ENCODE measurements at regions not wholly inside any gene's neighbourhood (a gene's known extent, or its start where the extent isn't known, plus 50 kb on each side); places are given as distances from the start of the nearest gene placed in this dataset.

DNA sequence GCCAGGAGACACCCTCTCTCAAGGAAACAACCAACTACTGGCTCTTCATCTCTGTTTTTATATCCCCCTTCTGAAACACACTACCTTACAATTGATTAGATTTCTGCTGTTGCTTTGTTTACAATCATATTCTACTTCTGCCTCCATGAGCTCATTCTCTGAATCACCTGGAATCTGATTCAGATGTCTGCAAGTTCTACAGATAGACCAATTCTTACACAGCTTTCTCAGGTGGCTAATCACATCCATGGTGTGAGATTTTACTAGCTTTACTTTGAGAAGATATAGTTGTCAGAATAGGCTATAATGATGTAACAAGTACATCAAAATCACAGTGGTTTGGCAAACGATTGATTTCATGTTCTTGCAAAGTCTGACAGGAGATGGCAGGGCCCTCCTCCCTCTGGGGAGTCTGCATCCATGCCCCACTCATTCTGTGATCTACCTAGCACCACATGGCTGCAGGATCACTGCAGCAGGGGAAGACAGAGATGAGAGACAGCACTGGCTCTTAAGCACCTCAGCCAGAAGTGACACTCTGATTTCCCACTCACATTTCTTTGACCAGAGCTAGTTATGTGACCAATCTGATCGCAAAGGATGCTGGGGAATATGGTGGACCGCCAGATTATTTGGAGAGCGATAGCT, 243.7 kb downstream of the FOXO1 start:
- WGBS, 2 donors, result 87 to 93% methylated on average over 4 of the region's 4 CpGs
- H3K36me3 ChIP-seq (ENCODE audit: low read depth, missing control alignments), result no peaks in the 10 kb centered on the region
- H3K27ac ChIP-seq, result no peak overlapping the region
- H3K4me1 ChIP-seq, result no peaks in the 10 kb centered on the region
- intact Hi-C loops (cut with DNase I; ENCODE audit: low total_unique reads), result no loop called here
- no peak overlapping the region for H3K4me3 ChIP-seq
- DNase-seq, result no peak
- H3K27me3 ChIP-seq, result no peaks in the 10 kb centered on the region
- no peaks in the 10 kb centered on the region for H3K9me3 ChIP-seq
- TF ChIP-seq POLR2A (IDR thresholded peaks at IDR 0.05), result no peak
- no peak for TF ChIP-seq CTCF (IDR thresholded peaks at IDR 0.05)

DNA sequence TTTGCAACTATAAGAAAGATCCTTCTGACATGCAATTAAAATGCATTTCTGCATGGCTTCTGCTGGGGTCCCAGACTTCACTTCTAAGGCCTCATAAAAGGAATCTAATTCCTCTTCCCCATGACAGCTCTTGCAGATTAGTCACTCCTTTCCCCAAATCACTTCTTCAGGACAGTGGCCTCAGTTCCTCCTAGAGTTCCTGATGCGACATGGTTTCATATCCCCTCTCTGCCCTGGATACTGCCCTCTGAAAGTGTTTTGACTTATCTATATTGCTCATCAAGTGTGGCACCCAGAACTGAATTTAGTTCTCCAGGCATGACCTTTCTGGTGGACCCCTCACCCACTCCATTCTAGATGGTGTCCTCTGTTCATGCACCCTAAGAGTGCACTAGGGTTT, 238.1 kb downstream of the FOXO1 start:
- Histone ChIP-seq H3K4me3 (no peak overlapping the region), H3K9me3 (no peaks in the 10 kb centered on the region), H3K36me3 (ENCODE audit: low read depth, missing control alignments) (no peaks in the 10 kb centered on the region), H3K4me1 (no peaks in the 10 kb centered on the region), H3K27me3 (no peaks in the 10 kb centered on the region), H3K27ac (no peak overlapping the region)
- DNase-seq, result no peak
- no peak for TF ChIP-seq POLR2A (IDR thresholded peaks at IDR 0.05)
- TF ChIP-seq CTCF (IDR thresholded peaks at IDR 0.05), result no peak
- intact Hi-C loops (cut with DNase I; ENCODE audit: low total_unique reads), result no loop called here
- WGBS, 2 donors, result 94 to 100% methylated on average over 1 of the region's 1 CpG

DNA sequence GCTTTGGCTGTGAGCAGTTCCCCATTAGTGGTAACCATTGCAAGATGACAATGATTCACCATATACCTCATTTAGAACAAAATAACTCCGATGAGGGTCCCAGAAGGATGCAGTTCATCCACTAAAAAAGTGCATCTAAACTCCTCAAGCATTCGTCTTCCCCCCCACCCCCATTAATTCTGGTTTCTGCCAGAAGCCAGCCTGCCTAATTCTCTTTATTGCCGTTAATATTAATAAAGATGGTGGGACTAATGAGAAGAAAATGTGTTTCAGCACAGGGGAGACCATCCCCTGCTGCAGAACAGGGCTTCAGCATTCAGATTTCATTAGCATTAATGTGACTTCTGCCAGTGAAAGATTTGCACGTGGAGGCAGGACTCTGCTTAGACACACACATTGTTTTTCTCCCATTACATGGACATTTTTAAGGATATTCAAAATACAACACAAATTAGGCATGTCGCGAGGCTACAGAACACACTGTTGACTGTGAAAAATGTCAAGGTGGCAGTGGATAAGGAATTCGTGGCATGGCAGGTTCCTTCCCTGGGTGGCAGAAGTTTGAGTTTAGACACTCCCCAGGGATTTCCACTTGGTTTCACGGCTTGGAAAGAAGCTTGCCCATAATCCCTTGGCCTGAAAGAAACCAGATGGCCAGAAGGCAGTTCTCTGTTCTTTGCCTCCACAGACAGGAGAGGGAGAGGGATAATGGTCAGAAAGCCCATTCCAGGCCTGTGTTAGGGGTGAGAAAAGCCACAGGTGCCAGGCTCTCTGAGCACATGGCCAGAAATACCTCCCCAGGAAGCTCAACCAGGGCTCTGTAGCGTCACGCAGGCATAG, 236.5 kb downstream of the FOXO1 start:
- Histone ChIP-seq H3K27ac (no peak overlapping the region), H3K27me3 (no peaks in the 10 kb centered on the region), H3K4me3 (no peak overlapping the region), H3K36me3 (ENCODE audit: low read depth, missing control alignments) (no peaks in the 10 kb centered on the region), H3K9me3 (no peaks in the 10 kb centered on the region), H3K4me1 (no peaks in the 10 kb centered on the region)
- intact Hi-C loops (cut with DNase I; ENCODE audit: low total_unique reads), result no loop called here
- TF ChIP-seq CTCF (IDR thresholded peaks at IDR 0.05) (no peak), POLR2A (IDR thresholded peaks at IDR 0.05) (no peak)
- DNase-seq, result no peak
- WGBS, 2 donors, result 89 to 90% methylated on average over 10 of the region's 10 CpGs

- Histone ChIP-seq H3K9me3 (no peaks in the 10 kb centered on the region), H3K27ac (no peak overlapping the region), H3K36me3 (ENCODE audit: low read depth, missing control alignments) (no peaks in the 10 kb centered on the region), H3K27me3 (no peaks in the 10 kb centered on the region), H3K4me3 (no peak overlapping the region), H3K4me1 (no peaks in the 10 kb centered on the region)
- no peak for DNase-seq
- WGBS, 2 donors, result 82 to 84% methylated on average over 5 of the region's 5 CpGs
- intact Hi-C loops (cut with DNase I; ENCODE audit: low total_unique reads), result no loop called here
- TF ChIP-seq POLR2A (IDR thresholded peaks at IDR 0.05), result no peak
These were observed 234.1 kb downstream of the FOXO1 start for GRCh38 chr13:40432018-40432978.

DNA sequence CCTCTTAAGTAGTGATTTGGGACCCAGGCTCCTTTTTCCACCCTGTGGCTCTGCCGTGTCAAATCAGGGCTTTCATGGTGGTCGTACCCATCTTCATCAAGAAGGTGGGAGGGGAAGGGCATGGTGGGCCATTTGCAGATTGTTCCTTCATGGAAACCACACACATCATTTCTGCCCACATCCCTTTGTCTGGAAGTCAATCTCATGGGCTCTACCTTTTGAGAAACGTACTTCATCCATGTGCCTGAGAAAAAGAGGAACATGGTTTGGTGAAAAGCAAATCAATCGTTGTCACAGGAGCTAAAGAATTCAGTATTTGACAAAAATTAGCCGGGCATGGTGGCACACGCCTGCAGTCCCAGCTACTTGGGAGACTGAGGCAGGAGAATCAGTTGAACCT, 233.4 kb downstream of the FOXO1 start:
- H3K27me3 ChIP-seq, result no peaks in the 10 kb centered on the region
- H3K27ac ChIP-seq, result no peak overlapping the region
- 65 to 68% methylated on average over 6 of the region's 6 CpGs for WGBS, 2 donors
- no peak for TF ChIP-seq POLR2A (IDR thresholded peaks at IDR 0.05)
- TF ChIP-seq CTCF (IDR thresholded peaks at IDR 0.05), result no peak
- no peak overlapping the region for H3K4me3 ChIP-seq
- DNase-seq, result no peak
- intact Hi-C loops (cut with DNase I; ENCODE audit: low total_unique reads), result no loop called here
- no peaks in the 10 kb centered on the region for H3K36me3 ChIP-seq (ENCODE audit: low read depth, missing control alignments)
- H3K9me3 ChIP-seq, result no peaks in the 10 kb centered on the region
- no peaks in the 10 kb centered on the region for H3K4me1 ChIP-seq
